RWPE2 (cell line): ENCODE measurements at regions not wholly inside any gene's neighbourhood (a gene's known extent, or its start where the extent isn't known, plus 50 kb on each side); places are given as distances from the start of the nearest gene placed in this dataset.

Experiments used
- ATAC-seq: fragments of 200-7000 bp; cut with Tn5 transposase; 3 replicates; pipeline ENCODE4 v1.9.1; 2021; ENCODE audit warnings: low read depth
- DNase-seq: peaks from one replicate; pipeline ENCODE4 v3.0.0-alpha.2; 2020; ENCODE audit warnings: low spot score
- H3K27ac ChIP-seq: fragments of 450-650 bp; 2 replicates; pipeline ENCODE4 v1.5.1; 2017; ENCODE audit warnings: mild to moderate bottlenecking; ENCODE audit not compliant: poor library complexity, severe bottlenecking
- H3K27me3 ChIP-seq: fragments of 250-450 bp; sonication (Bioruptor Pico); 2 replicates; pipeline ENCODE4 v1.5.1; 2021; ENCODE audit warnings: mild to moderate bottlenecking, moderate library complexity; ENCODE audit not compliant: insufficient read depth, poor library complexity, severe bottlenecking
- H3K36me3 ChIP-seq: fragments of 250-450 bp; sonication (Bioruptor Pico); 2 replicates; pipeline ENCODE4 v1.5.1; 2020; ENCODE audit warnings: low read depth, mild to moderate bottlenecking, moderate library complexity
- H3K4me1 ChIP-seq: fragments of 250-450 bp; sonication (Bioruptor Pico); 2 replicates; pipeline ENCODE4 v1.5.1; 2021; ENCODE audit warnings: mild to moderate bottlenecking, moderate library complexity; ENCODE audit not compliant: insufficient read depth, poor library complexity, severe bottlenecking
- H3K4me3 ChIP-seq: fragments of 250-450 bp; sonication (Bioruptor Pico); 2 replicates; pipeline ENCODE4 v1.5.1; 2021; ENCODE audit warnings: mild to moderate bottlenecking, moderate library complexity; ENCODE audit not compliant: severe bottlenecking
- H3K9me3 ChIP-seq: fragments of 250-450 bp; sonication (Bioruptor Pico); 2 replicates; pipeline ENCODE4 v1.5.1; 2021; ENCODE audit warnings: mild to moderate bottlenecking, moderate library complexity; ENCODE audit not compliant: severe bottlenecking
- TF ChIP-seq, protein P1 (sequence below): fragments of 450-650 bp; IDR thresholded peaks from one replicate; pipeline ENCODE4 v1.5.1; 2017; ENCODE audit warnings: mild to moderate bottlenecking, moderate library complexity; ENCODE audit not compliant: poor library complexity, severe bottlenecking

DNA sequence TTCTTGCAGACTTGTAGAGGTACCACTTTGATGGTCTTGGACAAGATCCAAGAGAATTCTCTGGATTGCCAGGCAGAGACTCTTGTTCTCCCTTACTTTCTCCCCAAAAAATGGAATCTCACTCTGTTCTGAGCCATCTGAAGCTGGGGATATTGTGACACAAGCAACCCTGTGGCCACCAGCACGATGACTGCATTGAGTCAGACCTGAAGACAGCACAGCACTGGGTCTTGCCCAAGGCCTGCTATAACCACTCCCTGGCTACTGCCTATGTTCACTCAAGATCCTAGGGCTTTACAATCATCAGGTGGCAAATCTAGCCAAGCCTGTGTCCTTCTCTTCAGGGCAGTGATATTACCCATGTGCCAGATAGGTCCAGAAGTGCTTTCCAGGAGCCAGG lies 202.5 kb upstream of the SERP2 start:
- ATAC-seq (no peak), DNase-seq (no peak)
- Histone ChIP-seq H3K27me3 (no peaks in the 10 kb centered on the region), H3K4me1 (no peaks in the 10 kb centered on the region), H3K36me3 (no peaks in the 10 kb centered on the region), H3K4me3 (no peak overlapping the region), H3K27ac (no peak overlapping the region), H3K9me3 (no peaks in the 10 kb centered on the region)
- TF ChIP-seq, protein P1, sequence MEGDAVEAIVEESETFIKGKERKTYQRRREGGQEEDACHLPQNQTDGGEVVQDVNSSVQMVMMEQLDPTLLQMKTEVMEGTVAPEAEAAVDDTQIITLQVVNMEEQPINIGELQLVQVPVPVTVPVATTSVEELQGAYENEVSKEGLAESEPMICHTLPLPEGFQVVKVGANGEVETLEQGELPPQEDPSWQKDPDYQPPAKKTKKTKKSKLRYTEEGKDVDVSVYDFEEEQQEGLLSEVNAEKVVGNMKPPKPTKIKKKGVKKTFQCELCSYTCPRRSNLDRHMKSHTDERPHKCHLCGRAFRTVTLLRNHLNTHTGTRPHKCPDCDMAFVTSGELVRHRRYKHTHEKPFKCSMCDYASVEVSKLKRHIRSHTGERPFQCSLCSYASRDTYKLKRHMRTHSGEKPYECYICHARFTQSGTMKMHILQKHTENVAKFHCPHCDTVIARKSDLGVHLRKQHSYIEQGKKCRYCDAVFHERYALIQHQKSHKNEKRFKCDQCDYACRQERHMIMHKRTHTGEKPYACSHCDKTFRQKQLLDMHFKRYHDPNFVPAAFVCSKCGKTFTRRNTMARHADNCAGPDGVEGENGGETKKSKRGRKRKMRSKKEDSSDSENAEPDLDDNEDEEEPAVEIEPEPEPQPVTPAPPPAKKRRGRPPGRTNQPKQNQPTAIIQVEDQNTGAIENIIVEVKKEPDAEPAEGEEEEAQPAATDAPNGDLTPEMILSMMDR = no peak

DNA sequence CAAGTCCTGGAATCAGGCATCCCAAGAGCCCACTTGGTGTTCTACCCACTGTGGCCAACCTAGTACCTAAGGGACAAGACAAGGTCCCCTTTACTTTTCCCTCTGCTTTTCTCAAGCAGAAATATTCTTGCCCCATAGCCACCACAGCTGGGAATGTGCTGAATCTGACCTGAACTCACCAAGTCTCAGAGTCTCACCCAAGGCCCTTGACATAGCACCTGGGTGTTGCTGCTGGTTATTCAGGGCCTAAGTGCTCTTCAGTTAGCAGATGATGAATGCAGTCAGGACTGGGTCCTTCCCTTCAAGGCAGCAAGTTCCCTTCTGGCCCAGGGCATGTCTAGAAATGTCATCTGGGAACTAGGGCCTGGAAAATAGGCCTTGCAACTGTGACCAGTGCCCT lies 201.8 kb upstream of the SERP2 start:
- H3K27ac ChIP-seq = no peak overlapping the region
- H3K36me3 ChIP-seq = no peaks in the 10 kb centered on the region
- ATAC-seq (no peak), DNase-seq (no peak)
- H3K27me3 ChIP-seq = no peaks in the 10 kb centered on the region
- TF ChIP-seq, protein P1 = no peak
- no peaks in the 10 kb centered on the region for H3K4me1 ChIP-seq
- H3K4me3 ChIP-seq = no peak overlapping the region
- H3K9me3 ChIP-seq = no peaks in the 10 kb centered on the region

DNA sequence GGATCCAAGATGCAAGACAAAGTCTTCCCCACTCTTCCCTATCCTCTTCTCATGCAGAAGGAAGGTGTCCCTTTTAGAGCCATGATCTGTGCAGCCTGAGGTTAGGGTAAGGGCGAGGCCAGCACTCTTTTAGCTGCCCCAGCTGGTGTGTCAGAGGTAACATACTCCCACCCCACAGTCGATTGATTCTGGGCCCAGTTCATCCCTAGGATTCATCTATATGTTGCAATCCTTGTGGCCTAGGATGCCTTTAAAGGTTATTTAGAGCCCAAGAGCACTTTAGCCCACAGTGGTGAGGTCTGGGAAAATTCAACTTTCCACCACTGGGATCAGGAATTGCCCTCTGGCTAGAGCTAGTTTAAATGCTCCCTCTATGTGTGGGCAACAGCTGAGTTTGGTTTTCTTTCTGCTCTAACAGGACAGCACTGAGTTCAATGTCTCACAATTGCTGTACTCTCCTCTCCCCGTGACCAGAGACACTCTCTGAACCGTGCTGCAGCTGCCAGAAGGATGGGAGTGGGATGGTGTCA lies 201.3 kb upstream of the SERP2 start:
- H3K9me3 ChIP-seq = no peaks in the 10 kb centered on the region
- TF ChIP-seq, protein P1 = no peak
- DNase-seq (no peak), ATAC-seq (no peak)
- H3K27ac ChIP-seq = no peak overlapping the region
- H3K4me1 ChIP-seq = no peaks in the 10 kb centered on the region
- no peaks in the 10 kb centered on the region for H3K36me3 ChIP-seq
- no peak overlapping the region for H3K4me3 ChIP-seq
- H3K27me3 ChIP-seq = no peaks in the 10 kb centered on the region

DNA sequence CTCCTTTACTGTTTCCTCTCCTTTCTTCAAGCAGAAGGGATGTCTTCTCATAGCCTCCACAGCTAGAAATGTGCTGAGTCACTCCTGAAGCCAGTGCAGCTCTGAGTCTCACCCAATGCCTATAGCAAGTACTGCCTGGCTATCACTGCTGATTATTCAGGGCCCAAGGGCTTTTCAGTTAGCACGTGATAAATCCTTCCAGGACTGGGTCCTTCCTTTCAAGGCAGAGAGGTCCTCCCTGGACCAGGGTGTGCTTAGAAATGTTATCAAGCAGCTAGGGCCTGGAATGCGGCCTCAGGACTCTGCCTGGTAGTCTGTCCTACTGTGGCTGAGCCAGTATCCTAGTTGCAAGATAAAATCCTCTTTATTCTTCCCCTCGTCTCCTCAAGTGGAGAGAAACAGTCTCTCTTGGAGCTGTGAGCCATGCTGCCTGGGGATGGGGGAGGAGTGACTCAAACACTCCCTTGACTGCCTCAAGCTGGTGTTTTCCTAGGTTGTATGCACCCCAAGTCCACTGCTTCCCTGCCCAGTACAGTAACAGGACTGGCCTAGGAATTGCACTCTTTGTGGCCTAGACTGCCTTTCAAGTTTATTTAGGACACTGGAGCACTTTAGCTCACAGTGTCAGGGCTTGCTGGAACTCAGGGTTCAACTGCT lies 198.7 kb upstream of the SERP2 start:
- ATAC-seq (no peak), DNase-seq (no peak)
- no peak overlapping the region for H3K27ac ChIP-seq
- H3K4me1 ChIP-seq = no peaks in the 10 kb centered on the region
- no peaks in the 10 kb centered on the region for H3K27me3 ChIP-seq
- H3K4me3 ChIP-seq = no peak overlapping the region
- no peaks in the 10 kb centered on the region for H3K9me3 ChIP-seq
- TF ChIP-seq, protein P1 = no peak
- no peaks in the 10 kb centered on the region for H3K36me3 ChIP-seq

DNA sequence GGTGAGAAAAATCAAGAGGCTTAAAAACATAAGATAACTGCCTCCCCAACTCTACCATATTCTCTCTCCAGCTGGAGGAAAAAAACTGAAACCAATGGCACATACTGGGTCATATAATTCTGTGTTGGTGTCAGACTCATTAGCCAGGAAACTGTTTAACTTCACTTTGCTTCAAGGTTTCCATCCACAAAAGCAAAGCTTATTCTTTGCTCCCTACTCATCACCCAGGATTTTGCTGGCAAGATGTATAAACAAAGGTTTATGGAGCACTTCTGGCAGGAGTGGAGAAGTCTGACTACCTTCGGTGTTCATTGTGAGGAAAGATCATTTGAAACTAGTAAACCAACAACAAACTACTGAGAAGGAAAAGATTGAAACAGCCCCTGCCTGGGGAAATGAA lies 197.5 kb upstream of the SERP2 start:
- H3K4me3 ChIP-seq = no peak overlapping the region
- TF ChIP-seq, protein P1 = no peak
- ATAC-seq (no peak), DNase-seq (no peak)
- H3K27me3 ChIP-seq = no peaks in the 10 kb centered on the region
- no peaks in the 10 kb centered on the region for H3K9me3 ChIP-seq
- H3K4me1 ChIP-seq = no peaks in the 10 kb centered on the region
- H3K27ac ChIP-seq = no peak overlapping the region
- H3K36me3 ChIP-seq = no peaks in the 10 kb centered on the region
